Mucosa of descending colon (tissue), 3 donors: ENCODE measurements at regions not wholly inside any gene's neighbourhood (a gene's known extent, or its start where the extent isn't known, plus 50 kb on each side); places are given as distances from the start of the nearest gene placed in this dataset.

Source experiments
- ATAC-seq: fragments of 200-7000 bp; cut with Tn5 transposase; one replicate; pipeline ENCODE4 v1.9.1; 2020; ENCODE audit warnings: mild to moderate bottlenecking, moderate library complexity
- DNase-seq, 3 donors: peaks; one replicate each; pipeline ENCODE4 v3.0.0-alpha.2; 2020
- H3K36me3 ChIP-seq: fragments of 200-600 bp; one replicate; pipeline ENCODE4 v1.8.0; 2021; ENCODE audit warnings: low read depth, mild to moderate bottlenecking
- H3K4me1 ChIP-seq: fragments of 200-600 bp; one replicate; pipeline ENCODE4 v1.8.0; 2021; ENCODE audit warnings: low read depth, mild to moderate bottlenecking
- H3K4me3 ChIP-seq: fragments of 200-600 bp; one replicate; pipeline ENCODE4 v1.8.0; 2021; ENCODE audit warnings: mild to moderate bottlenecking
- H3K9me3 ChIP-seq: fragments of 200-600 bp; one replicate; pipeline ENCODE4 v1.8.0; 2021; ENCODE audit warnings: mild to moderate bottlenecking
- intact Hi-C, 2 donors: fragments of 100-400 bp; cut with DNase I in 1 of 2; cut with micrococcal nuclease in 1 of 2; formaldehyde crosslinking; loops; one replicate each; pipeline versions ENCODE4 v1.11.0 to v1.11.1; 2022; cut with DNase I, micrococcal nuclease
- TF ChIP-seq, protein P1 (sequence below): fragments of 200-600 bp; IDR thresholded peaks from one replicate; pipeline ENCODE4 v1.8.0; 2022; ENCODE audit warnings: antibody characterized with exemption, mild to moderate bottlenecking
- donor health status: DM: no; HTN: no; CAD: no; lungs with moderate emphysema.
- donor health status: DM: no; HTN: no; CAD: no.
- donor health status: DM: no; HTN: yes; CAD: no.

DNA sequence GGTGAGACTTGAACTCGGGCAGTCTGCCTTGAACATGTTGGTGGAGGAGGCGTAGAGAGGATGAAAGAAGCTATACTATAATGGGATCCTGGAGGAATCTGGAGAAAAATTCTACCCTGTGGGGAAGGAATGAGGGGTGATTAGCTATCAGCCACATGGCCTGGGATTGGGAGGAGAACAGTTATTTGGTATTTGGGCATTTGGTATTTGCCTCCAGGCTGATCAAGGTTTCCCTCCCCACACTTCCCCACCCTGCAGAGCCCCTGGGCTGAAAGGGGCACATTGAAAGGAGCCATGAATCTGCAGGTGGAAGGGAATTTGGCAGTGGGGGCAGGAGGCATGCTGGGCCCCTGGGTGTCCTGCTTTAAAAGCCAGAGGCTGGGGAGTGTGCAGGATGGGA lies 235.3 kb downstream of the INHBA start:
- Histone ChIP-seq H3K36me3 (no peaks in the 10 kb centered on the region), H3K4me1 (no peaks in the 10 kb centered on the region), H3K9me3 (no peaks in the 10 kb centered on the region), H3K4me3 (no peak overlapping the region)
- intact Hi-C loops: no loop called here
- DNase-seq: no peak
- TF ChIP-seq, protein P1, sequence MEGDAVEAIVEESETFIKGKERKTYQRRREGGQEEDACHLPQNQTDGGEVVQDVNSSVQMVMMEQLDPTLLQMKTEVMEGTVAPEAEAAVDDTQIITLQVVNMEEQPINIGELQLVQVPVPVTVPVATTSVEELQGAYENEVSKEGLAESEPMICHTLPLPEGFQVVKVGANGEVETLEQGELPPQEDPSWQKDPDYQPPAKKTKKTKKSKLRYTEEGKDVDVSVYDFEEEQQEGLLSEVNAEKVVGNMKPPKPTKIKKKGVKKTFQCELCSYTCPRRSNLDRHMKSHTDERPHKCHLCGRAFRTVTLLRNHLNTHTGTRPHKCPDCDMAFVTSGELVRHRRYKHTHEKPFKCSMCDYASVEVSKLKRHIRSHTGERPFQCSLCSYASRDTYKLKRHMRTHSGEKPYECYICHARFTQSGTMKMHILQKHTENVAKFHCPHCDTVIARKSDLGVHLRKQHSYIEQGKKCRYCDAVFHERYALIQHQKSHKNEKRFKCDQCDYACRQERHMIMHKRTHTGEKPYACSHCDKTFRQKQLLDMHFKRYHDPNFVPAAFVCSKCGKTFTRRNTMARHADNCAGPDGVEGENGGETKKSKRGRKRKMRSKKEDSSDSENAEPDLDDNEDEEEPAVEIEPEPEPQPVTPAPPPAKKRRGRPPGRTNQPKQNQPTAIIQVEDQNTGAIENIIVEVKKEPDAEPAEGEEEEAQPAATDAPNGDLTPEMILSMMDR: no peak
- no peak for ATAC-seq

DNA sequence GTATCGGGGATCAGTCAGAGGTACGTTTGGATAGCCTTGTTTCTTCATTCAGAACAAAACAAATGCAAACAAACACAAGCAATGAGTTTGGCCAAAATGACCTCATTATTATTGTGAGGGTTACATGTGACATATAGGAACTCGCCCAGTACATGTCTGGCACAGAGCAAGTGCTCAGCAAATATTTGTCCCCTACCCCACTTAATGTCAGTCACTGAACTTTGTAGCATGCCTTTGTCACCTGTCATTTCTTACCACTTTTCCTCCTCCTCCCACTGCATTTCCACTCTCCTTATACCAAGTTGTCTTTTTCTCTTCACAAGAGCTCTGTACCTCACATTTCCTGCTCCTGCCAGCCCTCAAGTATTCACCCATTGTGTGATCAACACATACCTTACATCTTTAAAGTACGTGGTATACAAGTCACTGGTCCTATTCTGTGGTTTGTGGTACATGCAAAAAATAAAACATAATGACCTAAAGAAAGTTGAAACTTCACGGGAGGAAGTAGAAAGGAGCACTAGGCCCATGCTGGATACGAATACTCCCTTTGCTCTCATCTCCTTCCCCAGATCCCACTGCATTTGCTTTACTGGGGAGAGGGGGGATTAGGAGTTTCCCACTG lies 236.0 kb downstream of the INHBA start:
- ATAC-seq: no peak
- intact Hi-C loops: no loop called here
- TF ChIP-seq, protein P1: no peak
- Histone ChIP-seq H3K9me3 (no peaks in the 10 kb centered on the region), H3K4me3 (no peak overlapping the region), H3K36me3 (no peaks in the 10 kb centered on the region), H3K4me1 (no peaks in the 10 kb centered on the region)
- no peak for DNase-seq

DNA sequence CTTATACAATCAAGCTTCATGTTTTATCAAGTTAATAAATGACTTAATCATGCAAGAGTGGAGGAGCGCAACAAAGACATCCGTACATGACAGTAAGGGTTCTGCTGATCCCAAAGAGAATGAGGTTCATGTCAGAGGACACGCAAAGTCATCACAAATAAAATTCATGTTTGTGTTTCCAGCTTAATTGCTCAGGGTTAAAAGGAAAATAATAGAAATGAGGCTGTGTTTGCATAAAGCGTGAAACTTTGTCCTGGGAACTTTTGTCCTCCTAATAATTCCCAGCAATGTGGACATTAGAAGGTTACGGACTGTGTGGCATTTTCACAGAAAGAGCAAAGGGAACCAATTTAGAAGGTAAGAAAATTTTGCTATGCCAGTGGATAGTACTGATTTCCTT lies 237.3 kb downstream of the INHBA start:
- ATAC-seq: no peak
- no peak for DNase-seq
- H3K9me3 ChIP-seq: no peaks in the 10 kb centered on the region
- TF ChIP-seq, protein P1: no peak
- no peaks in the 10 kb centered on the region for H3K4me1 ChIP-seq
- no peak overlapping the region for H3K4me3 ChIP-seq
- intact Hi-C loops: no loop called here
- no peaks in the 10 kb centered on the region for H3K36me3 ChIP-seq

- H3K9me3 ChIP-seq: no peaks in the 10 kb centered on the region
- ATAC-seq (no peak), DNase-seq (no peak)
- H3K4me1 ChIP-seq: no peaks in the 10 kb centered on the region
- intact Hi-C loops: no loop called here
- TF ChIP-seq, protein P1: no peak
- no peaks in the 10 kb centered on the region for H3K36me3 ChIP-seq
- no peak overlapping the region for H3K4me3 ChIP-seq
Measured at GRCh38 chr7:41463770-41464470, 239.0 kb downstream of the INHBA start.

DNA sequence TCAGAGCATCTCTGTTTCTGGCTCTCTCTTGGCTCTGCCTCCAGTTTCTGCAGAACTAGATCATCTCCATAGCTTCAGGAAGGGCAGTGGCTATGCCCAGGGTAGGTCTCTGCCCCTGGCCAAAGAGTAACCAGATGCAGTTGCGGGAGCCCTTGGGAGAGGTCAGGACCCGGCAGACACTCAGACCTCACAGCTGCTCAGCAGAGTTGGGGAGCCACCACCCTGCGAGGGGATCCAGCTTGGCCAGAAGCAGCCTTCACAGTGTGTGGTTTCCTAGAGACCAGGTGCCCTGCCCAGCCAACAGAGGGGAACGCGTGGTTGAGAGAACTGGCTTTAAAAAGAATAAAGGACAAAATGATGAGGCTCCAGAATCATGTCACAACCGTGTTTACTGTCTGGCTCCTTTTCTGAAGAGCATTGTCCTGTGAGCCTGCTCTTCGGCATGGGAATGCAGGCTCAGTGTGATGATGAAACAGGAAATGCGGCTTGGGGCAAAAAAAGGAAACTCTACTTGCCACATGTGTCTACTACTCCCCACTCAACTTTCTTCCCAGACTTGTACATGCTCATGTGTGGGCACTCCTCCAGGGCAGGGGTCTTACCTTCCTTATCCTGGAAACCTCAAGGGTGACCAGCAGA lies 243.1 kb downstream of the INHBA start:
- Histone ChIP-seq H3K9me3 (no peaks in the 10 kb centered on the region), H3K36me3 (no peaks in the 10 kb centered on the region), H3K4me3 (no peak overlapping the region), H3K4me1 (no peaks in the 10 kb centered on the region)
- ATAC-seq (peak; percentile 17), DNase-seq (peak in 1 of 3 donors; percentile 9)
- TF ChIP-seq, protein P1: no peak
- intact Hi-C loops: no loop called here
